CD4-positive, CD25-positive, alpha-beta regulatory T cell (primary cell): ENCODE measurements at regions not wholly inside any gene's neighbourhood (a gene's known extent, or its start where the extent isn't known, plus 50 kb on each side); places are given as distances from the start of the nearest gene placed in this dataset.
"Not testable (repeated sequence)": the region's sequence is repeated elsewhere in the genome, so short reads cannot be mapped to it uniquely, and the experiment has no call there.

Experiments used
- ATAC-seq, 2 donors: fragments of 150-1000 bp; cut with Tn5 transposase; one replicate each; pipeline ENCODE4 v1.10.0; 2021; ENCODE audit warnings: low read depth in 2 of 2, moderate number of reproducible peaks in 2 of 2, moderate library complexity in 1 of 2
- DNase-seq, 3 donors: peaks; one replicate each; pipeline versions ENCODE4 v3.0.0 to v3.0.0-alpha.2; 2012 to 2022; ENCODE audit warnings: mixed read lengths in 1 of 3
- H3K27ac ChIP-seq: one replicate; pipeline ENCODE4 v1.7.0; 2013; ENCODE audit warnings: mild to moderate bottlenecking, low read length; ENCODE audit not compliant: insufficient read depth, poor library complexity, severe bottlenecking
- H3K27me3 ChIP-seq: one replicate; pipeline ENCODE4 v1.7.0; 2013; ENCODE audit warnings: low read length; ENCODE audit not compliant: control insufficient read depth, insufficient read depth
- H3K36me3 ChIP-seq: one replicate; pipeline ENCODE4 v1.7.0; 2013; ENCODE audit warnings: mild to moderate bottlenecking, low read length, moderate library complexity; ENCODE audit not compliant: control insufficient read depth, insufficient read depth
- H3K4me1 ChIP-seq: 2 replicates; pipeline ENCODE4 v1.7.0; 2013; ENCODE audit warnings: mild to moderate bottlenecking, low read length; ENCODE audit not compliant: insufficient read depth, control insufficient read depth, poor library complexity, severe bottlenecking
- H3K4me3 ChIP-seq: one replicate; pipeline ENCODE4 v1.7.0; 2013; ENCODE audit warnings: low read depth, mild to moderate bottlenecking, low read length, moderate library complexity
- H3K9me3 ChIP-seq, 2 experiments: 1 replicate in 1 of 2; 2 replicates in 1 of 2; pipeline ENCODE4 v1.7.0; 2013; ENCODE audit warnings: low read length in 2 of 2, mild to moderate bottlenecking in 1 of 2, moderate library complexity in 1 of 2; ENCODE audit not compliant: control insufficient read depth in 2 of 2
- H3K27ac Mint-ChIP-seq, 3 donors: one replicate each; pipeline ENCODE4 v1.8.0; 2020 to 2022; ENCODE audit warnings: mild to moderate bottlenecking in 3 of 3, mixed read lengths in 3 of 3, moderate library complexity in 2 of 3
- H3K27me3 Mint-ChIP-seq: one replicate; pipeline ENCODE4 v1.8.0; 2022; ENCODE audit warnings: mild to moderate bottlenecking, mixed read lengths
- H3K36me3 Mint-ChIP-seq: one replicate; pipeline ENCODE4 v1.8.0; 2020; ENCODE audit warnings: mixed read lengths
- H3K4me1 Mint-ChIP-seq, 4 donors: one replicate each; pipeline ENCODE4 v1.8.0; 2020 to 2022; ENCODE audit warnings: mixed read lengths in 4 of 4, mild to moderate bottlenecking in 1 of 4
- H3K4me3 Mint-ChIP-seq, 4 donors: one replicate each; pipeline ENCODE4 v1.8.0; 2020 to 2022; ENCODE audit warnings: mild to moderate bottlenecking in 4 of 4, mixed read lengths in 4 of 4, moderate library complexity in 3 of 4
- H3K9me3 Mint-ChIP-seq, 7 donors: one replicate each; pipeline ENCODE4 v1.8.0; 2020 to 2022; ENCODE audit warnings: mixed read lengths in 7 of 7, mild to moderate bottlenecking in 3 of 7, moderate library complexity in 2 of 7

GRCh38 chrX:121191779-121192178 is 144.4 kb downstream of the GLUD2 start:
- Mint-ChIP-seq H3K36me3 (no peaks in the 10 kb centered on the region), H3K4me1 (no peaks in the 10 kb centered on the region), H3K4me3 (no peak overlapping the region), H3K27ac (no peak overlapping the region), H3K27me3 (no peaks in the 10 kb centered on the region), H3K9me3 (peaks cover 0 to 4% (median 0%) of the 10 kb centered on the region in 7 donors)
- Histone ChIP-seq H3K4me3 (no peak overlapping the region), H3K4me1 (no peaks in the 10 kb centered on the region), H3K36me3 (no peaks in the 10 kb centered on the region), H3K9me3 (no peaks in the 10 kb centered on the region), H3K27ac (no peak overlapping the region), H3K27me3 (no peaks in the 10 kb centered on the region)
- no peak for DNase-seq
- ATAC-seq: no peak

GRCh38 chrX:121195719-121196118 is 148.3 kb downstream of the GLUD2 start:
- no peaks in the 10 kb centered on the region for H3K27me3 Mint-ChIP-seq
- DNase-seq (no peak), ATAC-seq (no peak)
- no peaks in the 10 kb centered on the region for H3K36me3 ChIP-seq
- H3K4me3 ChIP-seq: no peak overlapping the region
- no peak overlapping the region for H3K27ac ChIP-seq
- no peak overlapping the region for H3K4me3 Mint-ChIP-seq
- H3K4me1 Mint-ChIP-seq: no peaks in the 10 kb centered on the region
- H3K4me1 ChIP-seq: no peaks in the 10 kb centered on the region
- no peaks in the 10 kb centered on the region for H3K36me3 Mint-ChIP-seq
- H3K9me3 ChIP-seq: no peaks in the 10 kb centered on the region
- H3K27me3 ChIP-seq: no peaks in the 10 kb centered on the region
- H3K27ac Mint-ChIP-seq: no peak overlapping the region
- peaks cover 0 to under 1% (median 0%) of the 10 kb centered on the region in 7 donors for H3K9me3 Mint-ChIP-seq

GRCh38 chrX:121196872-121197444 is 149.5 kb downstream of the GLUD2 start:
- not testable (repeated sequence) for H3K36me3 ChIP-seq, H3K4me1 ChIP-seq, H3K4me1 Mint-ChIP-seq, H3K27me3 Mint-ChIP-seq, DNase-seq, H3K9me3 Mint-ChIP-seq, H3K27ac Mint-ChIP-seq, H3K4me3 Mint-ChIP-seq, H3K4me3 ChIP-seq, H3K9me3 ChIP-seq, ATAC-seq, H3K27me3 ChIP-seq, H3K36me3 Mint-ChIP-seq, H3K27ac ChIP-seq

GRCh38 chrX:121208563-121208962 is 161.2 kb downstream of the GLUD2 start:
- H3K27me3 Mint-ChIP-seq: no peaks in the 10 kb centered on the region

GRCh38 chrX:121216641-121217374 is 169.4 kb downstream of the GLUD2 start:
- Mint-ChIP-seq H3K4me3 (no peak overlapping the region), H3K4me1 (no peaks in the 10 kb centered on the region), H3K27ac (no peak overlapping the region), H3K36me3 (no peaks in the 10 kb centered on the region), H3K9me3 (peaks cover 0 to 4% (median 0%) of the 10 kb centered on the region in 7 donors), H3K27me3 (no peaks in the 10 kb centered on the region)
- Histone ChIP-seq H3K36me3 (no peaks in the 10 kb centered on the region), H3K4me3 (no peak overlapping the region), H3K9me3 (no peaks in the 10 kb centered on the region), H3K27ac (no peak overlapping the region), H3K27me3 (no peaks in the 10 kb centered on the region), H3K4me1 (no peaks in the 10 kb centered on the region)
- no peak for ATAC-seq
- DNase-seq: no peak

More at GRCh38 chrX:121208563-121208962, 161.2 kb downstream of the GLUD2 start:
- Mint-ChIP-seq H3K4me3 (no peak overlapping the region), H3K4me1 (no peaks in the 10 kb centered on the region), H3K27ac (no peak overlapping the region), H3K9me3 (peaks cover 0 to 4% (median 0%) of the 10 kb centered on the region in 7 donors), H3K36me3 (no peaks in the 10 kb centered on the region)
- Histone ChIP-seq H3K27me3 (no peaks in the 10 kb centered on the region), H3K27ac (no peak overlapping the region), H3K9me3 (no peaks in the 10 kb centered on the region), H3K36me3 (no peaks in the 10 kb centered on the region), H3K4me1 (no peaks in the 10 kb centered on the region), H3K4me3 (no peak overlapping the region)
- no peak for DNase-seq
- no peak for ATAC-seq

GRCh38 chrX:121221322-121221977 is 174.0 kb downstream of the GLUD2 start:
- no peak for DNase-seq

GRCh38 chrX:121227888-121228287 is 180.5 kb downstream of the GLUD2 start:
- H3K4me1 ChIP-seq: no peaks in the 10 kb centered on the region

More at GRCh38 chrX:121221322-121221977, 174.0 kb downstream of the GLUD2 start:
- Histone ChIP-seq H3K27me3 (no peaks in the 10 kb centered on the region), H3K36me3 (no peaks in the 10 kb centered on the region), H3K27ac (no peak overlapping the region), H3K4me3 (no peak overlapping the region), H3K9me3 (no peaks in the 10 kb centered on the region), H3K4me1 (no peaks in the 10 kb centered on the region)
- H3K27me3 Mint-ChIP-seq: no peaks in the 10 kb centered on the region
- H3K9me3 Mint-ChIP-seq: peaks cover 0 to 3% (median 0%) of the 10 kb centered on the region in 7 donors
- no peak overlapping the region for H3K27ac Mint-ChIP-seq
- H3K4me3 Mint-ChIP-seq: no peak overlapping the region
- no peak for ATAC-seq
- H3K36me3 Mint-ChIP-seq: no peaks in the 10 kb centered on the region
- H3K4me1 Mint-ChIP-seq: no peaks in the 10 kb centered on the region

More at GRCh38 chrX:121227888-121228287, 180.5 kb downstream of the GLUD2 start:
- no peak overlapping the region for H3K4me3 ChIP-seq
- no peaks in the 10 kb centered on the region for H3K36me3 Mint-ChIP-seq
- no peaks in the 10 kb centered on the region for H3K36me3 ChIP-seq
- H3K27ac Mint-ChIP-seq: no peak overlapping the region
- H3K27ac ChIP-seq: no peak overlapping the region
- ATAC-seq (no peak), DNase-seq (no peak)
- no peak overlapping the region for H3K4me3 Mint-ChIP-seq
- H3K27me3 Mint-ChIP-seq: no peaks in the 10 kb centered on the region
- peaks cover 0 to 8% (median 0%) of the 10 kb centered on the region in 7 donors for H3K9me3 Mint-ChIP-seq
- H3K9me3 ChIP-seq: no peaks in the 10 kb centered on the region
- no peaks in the 10 kb centered on the region for H3K27me3 ChIP-seq
- no peaks in the 10 kb centered on the region for H3K4me1 Mint-ChIP-seq
